Liver (tissue), 3 donors: ENCODE measurements at regions not wholly inside any gene's neighbourhood (a gene's known extent, or its start where the extent isn't known, plus 50 kb on each side); places are given as distances from the start of the nearest gene placed in this dataset.

Experiments
- ATF3 ChIP-seq: IDR thresholded peaks from 2 replicates; pipeline ENCODE4 v1.6.1; 2016; ENCODE audit warnings: antibody characterized with exemption
- CTCF ChIP-seq: fragments of 150-350 bp; IDR thresholded peaks from 2 replicates; pipeline ENCODE4 v1.5.1; 2017; ENCODE audit warnings: improper control_type of control experiment, low read depth, low read length; ENCODE audit not compliant: missing input control
- EGR1 ChIP-seq, 2 donors: IDR thresholded peaks; 2 replicates each; pipeline ENCODE4 v1.6.1; 2016 to 2018; ENCODE audit warnings: antibody characterized with exemption in 2 of 2, low read depth in 2 of 2
- GABPA ChIP-seq, 2 donors: IDR thresholded peaks in 1 of 2; conservative IDR thresholded peaks in 1 of 2; 2 replicates each; pipeline ENCODE4 v1.6.1; 2016; ENCODE audit warnings: antibody characterized with exemption in 2 of 2, mild to moderate bottlenecking in 1 of 2, moderate library complexity in 1 of 2
- HNF4A ChIP-seq, 2 donors: conservative IDR thresholded peaks; 2 replicates each; pipeline ENCODE4 v1.6.1; 2016; ENCODE audit warnings: antibody characterized with exemption in 2 of 2, mild to moderate bottlenecking in 2 of 2
- NR2F2 ChIP-seq: IDR thresholded peaks from 2 replicates; pipeline ENCODE4 v1.6.1; 2016; ENCODE audit warnings: antibody characterized with exemption
- RAD21 ChIP-seq, 2 donors: IDR thresholded peaks; 2 replicates each; pipeline ENCODE4 v1.6.1; 2016; ENCODE audit warnings: antibody characterized with exemption in 2 of 2, mild to moderate bottlenecking in 2 of 2
- SP1 ChIP-seq: IDR thresholded peaks from 2 replicates; pipeline ENCODE4 v1.6.1; 2018; ENCODE audit warnings: antibody characterized with exemption, mild to moderate bottlenecking
- TAF1 ChIP-seq: conservative IDR thresholded peaks from 2 replicates; pipeline ENCODE4 v1.6.1; 2016; ENCODE audit warnings: antibody characterized with exemption, mild to moderate bottlenecking
- YY1 ChIP-seq: IDR thresholded peaks from 2 replicates; pipeline ENCODE4 v1.6.1; 2016; ENCODE audit warnings: antibody characterized with exemption, mild to moderate bottlenecking
- TF ChIP-seq, protein P1 (sequence below): IDR thresholded peaks from 2 replicates; pipeline ENCODE4 v1.6.1; 2016; ENCODE audit warnings: antibody characterized with exemption
- donor health status: healthy.
- donor health status: healthy.

GRCh38 chr21:20418353-20418752 lies 579.9 kb upstream of the NCAM2 start:
- TF ChIP-seq CTCF, result no peak
- no peak for TF ChIP-seq TAF1
- TF ChIP-seq, protein P1, sequence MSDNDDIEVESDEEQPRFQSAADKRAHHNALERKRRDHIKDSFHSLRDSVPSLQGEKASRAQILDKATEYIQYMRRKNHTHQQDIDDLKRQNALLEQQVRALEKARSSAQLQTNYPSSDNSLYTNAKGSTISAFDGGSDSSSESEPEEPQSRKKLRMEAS, result no peak
- no peak for TF ChIP-seq ATF3
- no peak for TF ChIP-seq SP1
- no peak for TF ChIP-seq RAD21 (IDR thresholded peaks at IDR 0.05)
- no peak for TF ChIP-seq YY1
- TF ChIP-seq GABPA (IDR thresholded peaks at IDR 0.05 in 1 of 2, conservative IDR thresholded peaks at IDR 0.05 in 1 of 2), result no peak
- no peak for TF ChIP-seq NR2F2
- TF ChIP-seq EGR1 (IDR thresholded peaks at IDR 0.05; ENCODE audit: low read depth in 2 of 2), result no peak
- TF ChIP-seq HNF4A (conservative IDR thresholded peaks at IDR 0.05), result no peak
